ENCODE measurements at regions not wholly inside any gene's neighbourhood (a gene's known extent, or its start where the extent isn't known, plus 50 kb on each side); places are given as distances from the start of the nearest gene placed in this dataset.

DNA sequence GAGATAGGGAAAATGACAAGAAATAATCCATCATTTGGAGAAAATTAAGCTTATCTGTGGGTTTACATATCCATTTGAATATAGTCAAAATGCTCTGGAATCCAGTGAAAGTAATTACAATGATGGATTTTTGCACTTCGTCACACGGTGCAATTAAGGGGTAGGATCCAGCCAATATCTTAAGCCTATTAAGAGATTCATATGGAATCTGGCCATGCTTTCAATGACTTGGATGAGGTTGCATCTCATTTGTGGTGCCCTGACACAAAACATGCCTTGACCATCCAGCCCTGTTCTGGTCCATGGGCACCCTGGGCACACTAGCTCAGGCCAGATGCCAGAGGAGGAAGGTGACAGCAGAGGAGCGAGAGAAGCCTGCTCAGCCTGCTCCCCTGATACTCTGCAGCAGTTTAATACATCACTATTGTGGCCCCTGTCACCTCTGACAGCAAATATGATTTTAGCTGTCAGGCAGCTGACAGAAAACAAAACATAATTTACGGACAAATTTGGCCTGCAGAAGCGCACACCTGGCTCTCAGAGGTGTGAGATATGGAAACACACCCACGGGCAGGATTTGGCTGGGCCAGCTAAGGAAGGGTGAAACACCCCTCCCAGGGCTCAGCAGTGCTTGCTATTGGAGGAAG lies 94.1 kb upstream of the ST8SIA3 start:
- Mint-ChIP-seq H3K27ac (no peak overlapping the region), H3K36me3 (ENCODE audit: insufficient read depth) (no peaks in the 10 kb centered on the region), H3K9me3 (peaks cover 2 to 7% of the 10 kb centered on the region in 2 donors), H3K27me3 (peaks cover 0 to 10% of the 10 kb centered on the region in 2 donors), H3K4me1 (ENCODE audit: low read depth in 2 of 2) (no peaks in the 10 kb centered on the region), H3K4me3 (no peak overlapping the region)
- DNase-seq (no peak), ATAC-seq (replicated peaks) (no peak)

DNA sequence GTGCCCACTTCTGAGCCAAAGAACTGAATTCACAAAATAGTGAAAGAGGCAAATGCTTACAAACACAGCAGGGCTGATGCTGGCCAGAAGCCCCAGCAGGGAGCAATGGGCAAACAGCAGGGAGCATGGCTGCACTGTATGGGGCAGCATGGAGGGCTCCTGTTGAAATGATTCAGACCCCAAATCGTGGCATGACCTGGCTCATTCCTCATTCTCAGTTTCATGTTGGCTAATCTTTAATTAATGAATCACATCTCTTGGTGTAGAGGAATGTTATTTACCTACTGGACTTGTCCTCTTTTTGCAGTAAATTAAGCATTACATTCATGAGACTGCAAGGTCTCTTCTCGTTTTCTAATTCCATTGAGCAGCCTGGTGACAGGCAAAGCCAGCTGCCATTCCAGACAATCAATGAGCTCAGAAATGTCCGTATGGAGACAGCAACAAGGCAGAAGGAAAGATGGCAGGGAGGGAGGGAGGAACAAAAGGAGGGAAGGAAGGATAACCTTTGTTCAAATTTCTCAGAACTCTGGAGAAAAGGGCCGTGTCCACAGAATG lies 84.9 kb upstream of the ST8SIA3 start:
- no peaks in the 10 kb centered on the region for H3K36me3 Mint-ChIP-seq (ENCODE audit: insufficient read depth)
- no peak overlapping the region for H3K27ac Mint-ChIP-seq
- ATAC-seq (replicated peaks) (no peak), DNase-seq (no peak)
- H3K27me3 Mint-ChIP-seq = no peaks in the 10 kb centered on the region
- peaks cover 0 to 2% of the 10 kb centered on the region in 2 donors for H3K9me3 Mint-ChIP-seq
- H3K4me1 Mint-ChIP-seq (ENCODE audit: low read depth in 2 of 2) = no peaks in the 10 kb centered on the region
- H3K4me3 Mint-ChIP-seq = no peak overlapping the region

GRCh38 chr18:57269756-57270155 lies 82.6 kb upstream of the ST8SIA3 start:
- Mint-ChIP-seq H3K4me1 (ENCODE audit: low read depth in 2 of 2) (no peaks in the 10 kb centered on the region), H3K9me3 (peaks cover 0 to 2% of the 10 kb centered on the region in 2 donors), H3K36me3 (ENCODE audit: insufficient read depth) (no peaks in the 10 kb centered on the region), H3K4me3 (no peak overlapping the region), H3K27ac (no peak overlapping the region), H3K27me3 (peaks cover 10 to 12% of the 10 kb centered on the region in 2 donors)
- DNase-seq (no peak), ATAC-seq (replicated peaks) (no peak)

GRCh38 chr18:57270156-57270555 lies 82.2 kb upstream of the ST8SIA3 start:
- no peak for ATAC-seq (replicated peaks)
- H3K4me3 Mint-ChIP-seq = no peak overlapping the region
- H3K4me1 Mint-ChIP-seq (ENCODE audit: low read depth in 2 of 2) = no peaks in the 10 kb centered on the region
- no peak for DNase-seq
- no peaks in the 10 kb centered on the region for H3K36me3 Mint-ChIP-seq (ENCODE audit: insufficient read depth)
- H3K9me3 Mint-ChIP-seq = peaks cover 0 to 2% of the 10 kb centered on the region in 2 donors
- no peak overlapping the region for H3K27ac Mint-ChIP-seq
- H3K27me3 Mint-ChIP-seq = peaks cover 10 to 12% of the 10 kb centered on the region in 2 donors

GRCh38 chr18:57273194-57273593 lies 79.2 kb upstream of the ST8SIA3 start:
- Mint-ChIP-seq H3K4me1 (ENCODE audit: low read depth in 2 of 2) (no peaks in the 10 kb centered on the region), H3K27me3 (peaks cover 10 to 12% of the 10 kb centered on the region in 2 donors), H3K27ac (no peak overlapping the region), H3K36me3 (ENCODE audit: insufficient read depth) (no peaks in the 10 kb centered on the region), H3K4me3 (no peak overlapping the region), H3K9me3 (peaks cover 0 to under 1% of the 10 kb centered on the region in 2 donors)
- DNase-seq (no peak), ATAC-seq (replicated peaks) (no peak)

- H3K4me3 Mint-ChIP-seq = no peak overlapping the region
These were observed 77.2 kb upstream of the ST8SIA3 start for GRCh38 chr18:57275111-57275510.

GRCh38 chr18:57276829-57277228 lies 75.5 kb upstream of the ST8SIA3 start:
- DNase-seq (no peak), ATAC-seq (replicated peaks) (no peak)
- H3K4me3 Mint-ChIP-seq = no peak overlapping the region
- peaks cover 10 to 12% of the 10 kb centered on the region in 2 donors for H3K27me3 Mint-ChIP-seq
- no peak overlapping the region for H3K27ac Mint-ChIP-seq
- no peaks in the 10 kb centered on the region for H3K36me3 Mint-ChIP-seq (ENCODE audit: insufficient read depth)
- H3K9me3 Mint-ChIP-seq = peaks cover 0 to 4% of the 10 kb centered on the region in 2 donors
- no peaks in the 10 kb centered on the region for H3K4me1 Mint-ChIP-seq (ENCODE audit: low read depth in 2 of 2)

More at GRCh38 chr18:57275111-57275510, 77.2 kb upstream of the ST8SIA3 start:
- peaks cover 10 to 12% of the 10 kb centered on the region in 2 donors for H3K27me3 Mint-ChIP-seq
- H3K9me3 Mint-ChIP-seq = peaks cover 0 to 4% of the 10 kb centered on the region in 2 donors
- H3K27ac Mint-ChIP-seq = no peak overlapping the region
- H3K4me1 Mint-ChIP-seq (ENCODE audit: low read depth in 2 of 2) = no peaks in the 10 kb centered on the region
- DNase-seq = no peak
- no peaks in the 10 kb centered on the region for H3K36me3 Mint-ChIP-seq (ENCODE audit: insufficient read depth)
- ATAC-seq (replicated peaks) = no peak

DNA sequence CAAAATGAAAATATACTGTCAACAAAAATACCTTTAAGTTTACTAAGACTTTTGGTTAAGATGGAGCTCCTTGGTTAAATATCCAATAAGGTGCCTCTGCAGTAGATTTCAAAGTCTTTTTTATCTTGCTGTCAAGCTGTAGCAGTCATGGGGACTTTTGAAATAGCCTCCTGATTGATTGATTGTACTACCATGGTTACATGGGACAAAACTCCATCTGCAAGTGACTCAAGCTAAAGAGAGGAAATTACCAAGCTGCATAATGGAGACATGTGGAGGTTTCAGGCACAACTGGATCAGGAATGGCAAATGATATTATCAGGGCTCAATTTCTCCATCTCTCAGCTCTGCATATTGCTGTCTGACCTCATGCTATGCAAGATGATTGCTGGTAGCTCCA lies 73.4 kb upstream of the ST8SIA3 start:
- Mint-ChIP-seq H3K4me1 (ENCODE audit: low read depth in 2 of 2) (no peaks in the 10 kb centered on the region), H3K36me3 (ENCODE audit: insufficient read depth) (no peaks in the 10 kb centered on the region), H3K27me3 (peaks cover 0 to 3% of the 10 kb centered on the region in 2 donors), H3K27ac (no peak overlapping the region), H3K4me3 (no peak overlapping the region), H3K9me3 (peaks cover 0 to 4% of the 10 kb centered on the region in 2 donors)
- DNase-seq = no peak
- ATAC-seq (replicated peaks) = no peak

DNA sequence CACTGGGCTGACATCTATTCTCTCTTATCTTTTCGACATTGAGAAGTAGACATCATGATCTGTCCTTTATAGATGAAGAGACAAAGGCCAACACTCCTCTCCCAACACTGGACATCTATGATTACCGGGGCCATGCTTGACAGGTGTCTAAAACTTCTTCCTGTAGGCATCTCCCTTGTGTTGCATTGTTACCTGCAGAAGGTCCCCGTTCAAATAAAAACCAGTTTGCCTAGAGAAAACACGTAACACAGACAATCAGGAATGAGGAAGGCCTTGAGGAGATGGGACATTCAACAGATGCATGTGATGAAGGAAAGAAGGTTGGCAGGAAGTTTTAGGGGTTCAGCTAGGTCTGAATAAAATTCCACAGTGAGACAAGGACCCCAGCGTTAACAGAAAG lies 70.8 kb upstream of the ST8SIA3 start:
- H3K4me3 Mint-ChIP-seq = no peak overlapping the region
- H3K27ac Mint-ChIP-seq = no peak overlapping the region
- ATAC-seq (replicated peaks) = no peak
- H3K9me3 Mint-ChIP-seq = peaks cover 0 to 6% of the 10 kb centered on the region in 2 donors
- no peak for DNase-seq
- H3K4me1 Mint-ChIP-seq (ENCODE audit: low read depth in 2 of 2) = no peaks in the 10 kb centered on the region
- H3K36me3 Mint-ChIP-seq (ENCODE audit: insufficient read depth) = no peaks in the 10 kb centered on the region
- no peaks in the 10 kb centered on the region for H3K27me3 Mint-ChIP-seq

DNA sequence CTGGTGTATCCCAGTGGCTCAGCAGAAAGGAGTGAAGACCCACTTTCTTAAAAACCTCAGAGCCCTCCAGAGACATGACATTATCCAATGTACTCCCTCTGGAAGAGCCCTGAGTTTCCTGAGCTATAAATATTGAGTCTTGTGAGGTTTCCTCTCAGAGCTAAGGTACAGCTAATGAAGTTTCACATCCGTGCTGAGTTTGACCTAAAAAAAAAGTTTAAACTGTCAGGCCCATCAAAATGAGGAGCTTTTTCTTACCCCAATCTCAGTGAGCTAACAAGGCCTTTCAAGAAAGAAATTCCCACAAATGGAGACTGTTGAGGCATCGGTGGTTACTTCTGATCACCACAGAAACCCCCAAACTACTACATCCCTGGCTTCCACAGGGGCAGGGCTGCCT lies 65.4 kb upstream of the ST8SIA3 start:
- peaks cover 0 to 7% of the 10 kb centered on the region in 2 donors for H3K27me3 Mint-ChIP-seq
- peaks cover 9% of the 10 kb centered on the region in 2 donors for H3K9me3 Mint-ChIP-seq
- H3K36me3 Mint-ChIP-seq (ENCODE audit: insufficient read depth) = no peaks in the 10 kb centered on the region
- ATAC-seq (replicated peaks) (no peak), DNase-seq (no peak)
- no peak overlapping the region for H3K27ac Mint-ChIP-seq
- no peak overlapping the region for H3K4me3 Mint-ChIP-seq
- no peaks in the 10 kb centered on the region for H3K4me1 Mint-ChIP-seq (ENCODE audit: low read depth in 2 of 2)

DNA sequence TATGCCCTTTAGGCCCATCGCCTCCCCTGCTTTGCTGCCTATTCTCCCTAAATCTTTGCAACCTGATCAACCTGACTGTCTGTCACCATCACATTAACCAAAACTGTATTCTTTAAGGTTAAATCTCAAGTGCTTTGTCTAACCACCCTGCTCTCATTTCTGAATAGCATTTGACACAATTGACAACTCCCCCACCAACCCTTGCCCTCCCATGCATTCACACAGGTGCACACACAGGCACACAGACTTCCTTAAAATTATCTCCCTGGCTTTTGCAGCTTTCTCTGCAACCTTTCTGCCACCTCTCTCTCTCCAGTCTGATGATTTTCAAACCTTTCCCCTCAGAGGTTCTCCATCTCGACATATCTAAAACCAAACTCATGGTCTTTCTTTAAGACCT lies 64.6 kb upstream of the ST8SIA3 start:
- Mint-ChIP-seq H3K4me1 (ENCODE audit: low read depth in 2 of 2) (no peaks in the 10 kb centered on the region), H3K27ac (no peak overlapping the region), H3K9me3 (peaks cover 9% of the 10 kb centered on the region in 2 donors), H3K4me3 (no peak overlapping the region), H3K36me3 (ENCODE audit: insufficient read depth) (no peaks in the 10 kb centered on the region), H3K27me3 (peaks cover 0 to 7% of the 10 kb centered on the region in 2 donors)
- DNase-seq (no peak), ATAC-seq (replicated peaks) (no peak)

DNA sequence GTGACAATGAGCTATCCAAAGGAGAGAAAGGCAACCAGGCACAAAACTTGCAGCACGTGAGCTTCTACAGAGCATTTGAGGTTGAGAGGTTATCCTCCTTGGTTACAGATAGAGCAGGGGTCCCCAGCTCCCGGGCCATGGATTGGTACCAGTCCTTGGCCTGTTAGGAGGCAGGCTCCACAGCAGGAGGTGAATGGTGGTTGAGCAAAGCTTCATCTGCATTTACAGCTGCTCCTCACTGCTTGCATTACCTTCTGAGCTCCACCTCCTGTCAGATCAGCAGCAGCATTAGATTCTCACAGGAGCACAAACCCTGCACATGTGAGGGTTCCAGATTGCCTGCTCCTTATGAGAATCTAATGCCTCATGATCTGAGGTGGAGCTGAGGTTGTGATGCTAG lies 57.8 kb upstream of the ST8SIA3 start:
- no peaks in the 10 kb centered on the region for H3K9me3 Mint-ChIP-seq
- ATAC-seq (replicated peaks) = no peak
- DNase-seq = no peak
- no peak overlapping the region for H3K27ac Mint-ChIP-seq
- H3K4me1 Mint-ChIP-seq (ENCODE audit: low read depth in 2 of 2) = no peaks in the 10 kb centered on the region
- H3K4me3 Mint-ChIP-seq = no peak overlapping the region
- H3K27me3 Mint-ChIP-seq = peaks cover 4 to 27% of the 10 kb centered on the region in 2 donors
- H3K36me3 Mint-ChIP-seq (ENCODE audit: insufficient read depth) = no peaks in the 10 kb centered on the region

- DNase-seq = no peak
- H3K9me3 Mint-ChIP-seq = no peaks in the 10 kb centered on the region
- H3K36me3 Mint-ChIP-seq (ENCODE audit: insufficient read depth) = no peaks in the 10 kb centered on the region
- H3K4me3 Mint-ChIP-seq = no peak overlapping the region
- no peak for ATAC-seq (replicated peaks)
- no peak overlapping the region for H3K27ac Mint-ChIP-seq
- no peaks in the 10 kb centered on the region for H3K4me1 Mint-ChIP-seq (ENCODE audit: low read depth in 2 of 2)
- peaks cover 4 to 34% of the 10 kb centered on the region in 2 donors for H3K27me3 Mint-ChIP-seq
These were observed 56.0 kb upstream of the ST8SIA3 start for GRCh38 chr18:57296336-57296735.

DNA sequence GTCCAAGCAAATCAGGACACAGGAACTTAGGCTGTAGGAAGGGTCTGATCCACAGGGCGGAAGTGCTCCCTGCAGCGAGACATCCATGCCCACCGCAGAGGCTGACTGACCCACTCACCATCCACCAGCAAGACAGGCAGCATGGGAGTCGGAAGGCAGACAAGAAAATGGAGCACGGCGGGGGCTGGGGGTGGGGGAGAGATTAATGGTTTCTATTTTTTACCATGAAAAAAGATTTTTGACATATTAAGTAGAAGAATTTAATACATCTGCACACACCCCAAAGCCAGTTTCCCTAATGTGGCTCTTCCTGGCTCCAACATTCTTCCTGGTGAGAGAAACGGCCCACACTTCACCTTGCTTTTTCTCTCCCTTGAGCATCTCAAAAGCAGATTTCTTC lies 55.1 kb upstream of the ST8SIA3 start:
- DNase-seq (no peak), ATAC-seq (replicated peaks) (no peak)
- Mint-ChIP-seq H3K4me3 (no peak overlapping the region), H3K36me3 (ENCODE audit: insufficient read depth) (no peaks in the 10 kb centered on the region), H3K9me3 (peaks cover 0 to 2% of the 10 kb centered on the region in 2 donors), H3K4me1 (ENCODE audit: low read depth in 2 of 2) (no peaks in the 10 kb centered on the region), H3K27ac (no peak overlapping the region), H3K27me3 (peaks cover 10 to 44% of the 10 kb centered on the region in 2 donors)
